LNCAP (cell line): ENCODE measurements at regions not wholly inside any gene's neighbourhood (a gene's known extent, or its start where the extent isn't known, plus 50 kb on each side); places are given as distances from the start of the nearest gene placed in this dataset.

ENCODE experiments used
- TF ChIP-seq, protein P1 (sequence below): fragments of 450-650 bp; IDR thresholded peaks from 2 replicates; pipeline ENCODE4 v1.5.1; 2017; ENCODE audit warnings: mild to moderate bottlenecking

DNA sequence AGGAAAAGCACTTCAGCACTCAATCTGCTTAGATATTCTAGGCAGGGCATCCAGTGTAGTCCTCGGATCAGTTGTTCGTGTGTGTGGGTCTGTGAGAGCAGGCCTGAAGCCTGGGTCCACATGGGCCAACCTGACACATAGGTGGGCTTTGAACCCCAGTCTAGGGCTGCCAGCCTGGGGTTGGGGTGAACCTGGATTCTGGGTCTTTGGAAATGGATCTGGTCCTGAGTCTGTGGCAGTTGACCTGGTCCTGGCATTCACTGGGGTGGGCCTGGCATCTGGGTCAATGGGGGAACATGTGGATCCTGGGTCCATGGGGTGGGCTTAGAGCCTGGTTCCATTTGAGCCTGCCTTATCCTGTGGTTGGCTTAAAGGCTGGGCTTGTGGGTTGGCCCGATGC lies 492.6 kb upstream of the MAN1A1 start:
- TF ChIP-seq, protein P1, sequence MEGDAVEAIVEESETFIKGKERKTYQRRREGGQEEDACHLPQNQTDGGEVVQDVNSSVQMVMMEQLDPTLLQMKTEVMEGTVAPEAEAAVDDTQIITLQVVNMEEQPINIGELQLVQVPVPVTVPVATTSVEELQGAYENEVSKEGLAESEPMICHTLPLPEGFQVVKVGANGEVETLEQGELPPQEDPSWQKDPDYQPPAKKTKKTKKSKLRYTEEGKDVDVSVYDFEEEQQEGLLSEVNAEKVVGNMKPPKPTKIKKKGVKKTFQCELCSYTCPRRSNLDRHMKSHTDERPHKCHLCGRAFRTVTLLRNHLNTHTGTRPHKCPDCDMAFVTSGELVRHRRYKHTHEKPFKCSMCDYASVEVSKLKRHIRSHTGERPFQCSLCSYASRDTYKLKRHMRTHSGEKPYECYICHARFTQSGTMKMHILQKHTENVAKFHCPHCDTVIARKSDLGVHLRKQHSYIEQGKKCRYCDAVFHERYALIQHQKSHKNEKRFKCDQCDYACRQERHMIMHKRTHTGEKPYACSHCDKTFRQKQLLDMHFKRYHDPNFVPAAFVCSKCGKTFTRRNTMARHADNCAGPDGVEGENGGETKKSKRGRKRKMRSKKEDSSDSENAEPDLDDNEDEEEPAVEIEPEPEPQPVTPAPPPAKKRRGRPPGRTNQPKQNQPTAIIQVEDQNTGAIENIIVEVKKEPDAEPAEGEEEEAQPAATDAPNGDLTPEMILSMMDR = no peak

DNA sequence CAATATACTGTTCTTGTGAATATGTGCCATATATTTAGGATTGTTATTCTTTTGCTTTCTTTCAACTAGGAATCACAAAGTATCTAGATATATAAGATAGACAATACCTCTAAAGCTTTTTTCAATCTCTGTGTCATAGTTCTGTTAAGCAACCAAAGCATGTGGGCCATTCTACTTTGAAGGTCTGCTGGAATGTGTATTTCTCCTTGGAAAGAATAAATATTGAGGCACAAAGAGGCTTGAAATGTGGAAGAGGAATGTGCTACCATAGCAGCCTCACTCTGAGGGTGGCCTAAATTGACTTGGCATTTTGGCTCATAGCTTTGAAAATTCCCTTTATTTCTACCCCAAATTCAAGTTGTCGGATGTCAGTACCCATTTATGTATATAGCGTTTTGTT lies 488.5 kb upstream of the MAN1A1 start:
- TF ChIP-seq, protein P1 = no peak

DNA sequence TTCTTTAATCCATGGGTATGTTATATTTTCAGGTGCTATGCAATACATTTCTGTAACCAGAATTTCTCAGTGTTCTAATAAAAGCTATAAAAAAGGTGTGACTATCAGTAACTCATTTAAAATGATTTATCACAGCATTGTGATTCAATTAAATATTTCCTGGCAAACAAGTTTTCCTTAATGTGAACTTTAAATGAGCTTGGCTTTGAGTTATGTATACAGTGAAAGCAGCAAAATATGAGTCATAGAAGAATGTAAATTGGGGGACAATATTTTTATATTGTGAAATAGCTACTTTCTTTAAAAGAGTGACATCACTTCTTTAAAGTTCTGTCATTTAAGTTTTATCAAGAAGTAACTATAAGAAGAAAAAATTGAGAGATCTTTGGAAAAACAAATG lies 484.9 kb upstream of the MAN1A1 start:
- TF ChIP-seq, protein P1 = no peak

DNA sequence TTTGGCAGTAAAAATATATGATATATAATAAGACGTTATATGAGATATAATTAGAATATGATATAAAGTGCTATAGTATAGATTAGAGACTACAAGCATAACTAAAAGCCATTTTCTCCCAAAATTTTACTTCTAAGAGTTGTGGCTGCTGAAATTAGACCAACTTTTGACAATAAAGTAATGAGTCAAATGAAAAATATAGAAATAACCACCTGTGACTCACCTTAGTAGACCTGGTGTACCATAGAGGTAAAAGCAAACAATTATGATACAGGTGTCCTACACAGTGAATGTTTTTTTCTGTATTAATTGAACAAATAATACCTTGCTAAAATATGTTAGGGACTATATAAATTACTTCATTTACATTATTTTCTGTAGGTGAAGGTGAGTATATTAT lies 482.9 kb upstream of the MAN1A1 start:
- TF ChIP-seq, protein P1 = no peak

DNA sequence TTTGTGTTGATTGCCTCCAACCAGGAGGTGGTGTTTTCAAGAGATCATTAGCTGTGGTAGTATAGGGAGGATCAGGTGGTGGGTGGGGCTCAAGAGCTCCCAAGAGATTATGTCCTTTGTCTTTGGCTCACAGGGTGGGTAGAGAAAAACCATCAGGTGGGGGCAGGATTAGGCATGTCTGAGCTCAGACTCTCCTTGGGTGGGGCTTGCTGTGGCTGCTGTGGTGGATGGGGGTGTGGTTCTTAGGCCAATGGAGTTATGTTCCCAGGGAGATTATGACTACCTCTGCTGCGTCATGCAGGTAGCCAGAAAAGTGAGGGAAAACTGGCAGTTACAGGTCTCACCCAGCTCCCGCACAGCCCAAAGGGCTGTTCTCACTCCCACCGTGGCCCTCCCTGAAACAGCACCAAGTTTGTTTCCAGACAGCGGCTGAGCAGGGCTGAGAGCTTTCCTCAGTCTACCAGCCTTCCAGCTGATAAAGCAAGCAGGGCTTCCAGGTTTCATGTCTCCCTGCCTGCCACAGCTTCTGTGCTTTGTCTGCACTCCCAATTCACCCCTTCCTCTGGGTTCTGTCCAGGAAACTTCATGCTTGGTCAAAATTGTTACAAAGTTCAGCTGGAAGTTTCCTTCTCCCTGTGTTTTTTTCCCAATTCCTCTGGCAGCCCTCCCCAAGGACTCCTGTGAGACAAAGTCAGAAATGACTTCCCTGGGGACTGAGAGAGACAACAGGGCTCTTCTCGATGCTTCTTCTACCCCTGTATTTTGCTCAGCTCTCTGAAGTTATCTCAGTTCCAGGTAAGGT lies 481.1 kb upstream of the MAN1A1 start:
- TF ChIP-seq, protein P1 = no peak

DNA sequence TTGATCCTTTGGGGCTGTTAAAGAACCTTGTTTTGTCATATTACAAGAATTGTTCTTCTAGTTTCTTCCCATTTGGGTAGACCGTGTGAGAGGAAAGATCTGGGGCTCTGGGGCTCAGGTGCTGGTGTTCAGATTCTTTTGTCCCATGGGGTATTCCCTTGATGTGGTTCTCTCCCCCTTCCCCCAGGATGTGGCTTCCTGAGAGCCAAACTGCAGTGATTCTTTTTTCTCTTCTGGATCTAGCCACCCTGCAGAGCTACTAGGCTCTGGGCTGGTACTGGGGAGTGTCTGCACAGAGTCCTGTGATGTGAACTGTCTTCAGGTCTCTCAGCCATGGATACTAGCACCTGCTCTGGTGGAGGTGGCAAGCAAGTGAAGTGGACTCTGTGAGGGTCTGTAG lies 480.5 kb upstream of the MAN1A1 start:
- TF ChIP-seq, protein P1 = no peak

DNA sequence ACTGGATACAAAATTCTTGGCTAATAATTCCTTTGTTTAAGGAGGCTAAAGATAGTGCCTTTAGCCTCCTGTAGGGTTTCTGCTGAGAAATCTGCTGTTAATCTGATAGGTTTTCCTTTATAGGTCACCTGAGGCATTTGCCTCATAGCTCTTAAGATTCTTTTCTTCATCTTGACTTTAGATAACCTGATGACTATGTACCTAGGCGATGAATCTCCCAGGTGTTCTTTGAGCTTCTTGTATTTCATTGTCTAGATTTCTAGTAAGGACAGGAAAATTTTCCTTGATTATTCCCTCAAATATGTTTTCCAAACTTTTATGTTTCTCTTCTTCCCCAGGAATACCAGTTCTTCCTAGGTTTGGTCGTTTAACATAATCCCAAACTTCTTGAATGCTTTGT lies 479.4 kb upstream of the MAN1A1 start:
- TF ChIP-seq, protein P1 = no peak

DNA sequence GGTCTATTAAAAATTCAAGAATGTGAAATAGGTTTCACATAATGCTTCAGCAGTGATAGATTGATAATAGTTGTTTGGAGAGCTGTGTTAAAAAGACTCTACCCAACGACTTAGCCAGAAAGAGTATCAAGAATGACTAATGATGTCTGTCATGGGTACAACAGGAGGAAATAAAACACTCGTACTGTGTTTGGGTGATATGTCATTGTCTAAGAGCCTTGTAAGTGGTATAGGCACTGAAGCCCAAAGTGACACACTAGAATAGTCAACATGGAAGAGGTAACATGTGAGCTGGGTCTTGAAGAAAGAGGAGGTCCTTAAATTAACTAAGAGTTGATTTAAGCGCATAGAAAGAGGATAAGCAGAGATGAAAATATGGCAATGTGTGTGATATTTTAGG lies 471.8 kb upstream of the MAN1A1 start:
- TF ChIP-seq, protein P1 = no peak
